GM18868 (cell line): ENCODE measurements at regions not wholly inside any gene's neighbourhood (a gene's known extent, or its start where the extent isn't known, plus 50 kb on each side); places are given as distances from the start of the nearest gene placed in this dataset.
"Not testable (repeated sequence)": the region's sequence is repeated elsewhere in the genome, so short reads cannot be mapped to it uniquely, and the experiment has no call there.

ENCODE experiments used
- ATAC-seq: cut with Tn5 transposase; IDR thresholded peaks from one replicate; pipeline ENCODE4 v1.9.1; 2021; ENCODE audit warnings: mild to moderate bottlenecking, moderate library complexity; ENCODE audit not compliant: unreplicated experiment

DNA sequence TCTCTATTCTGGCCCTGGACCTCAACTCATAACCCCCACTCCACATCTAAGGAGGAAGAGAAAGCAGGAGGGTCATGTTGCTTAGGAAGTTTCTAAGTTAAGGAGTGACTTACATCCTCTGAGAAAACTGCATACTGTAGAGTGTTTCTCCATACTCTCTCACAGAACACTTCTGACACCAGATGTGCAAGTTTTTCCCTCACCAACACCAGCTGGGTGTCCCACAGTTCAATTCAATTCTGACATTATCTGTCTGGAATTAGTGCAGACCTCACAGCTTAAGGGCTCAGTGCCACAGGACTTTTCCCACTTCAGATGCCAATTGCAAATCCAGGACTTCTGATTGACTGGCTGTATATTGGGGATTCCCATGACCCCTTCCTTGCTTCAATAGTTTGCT, 89.0 kb upstream of the SFRP2 start:
- ATAC-seq, result no peak

DNA sequence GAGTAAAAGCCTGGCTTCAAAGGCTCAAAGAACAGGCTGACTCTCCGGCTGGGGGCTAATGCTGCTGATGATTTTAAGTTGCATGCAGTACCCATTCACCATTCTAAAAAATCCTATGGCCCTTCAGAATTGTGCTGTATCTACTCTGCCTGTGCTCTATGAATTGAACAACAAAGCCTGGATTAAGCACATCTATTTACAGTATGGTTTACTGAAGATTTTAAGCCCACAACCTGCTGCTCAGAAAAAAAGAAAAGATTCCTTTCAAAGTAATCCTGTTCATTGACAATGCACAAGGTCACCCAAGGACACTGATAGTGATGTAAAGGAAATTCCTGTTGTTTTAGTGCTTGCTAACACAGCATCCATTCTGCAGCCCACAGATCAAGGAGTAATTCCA, 84.9 kb upstream of the SFRP2 start:
- ATAC-seq, result no peak

DNA sequence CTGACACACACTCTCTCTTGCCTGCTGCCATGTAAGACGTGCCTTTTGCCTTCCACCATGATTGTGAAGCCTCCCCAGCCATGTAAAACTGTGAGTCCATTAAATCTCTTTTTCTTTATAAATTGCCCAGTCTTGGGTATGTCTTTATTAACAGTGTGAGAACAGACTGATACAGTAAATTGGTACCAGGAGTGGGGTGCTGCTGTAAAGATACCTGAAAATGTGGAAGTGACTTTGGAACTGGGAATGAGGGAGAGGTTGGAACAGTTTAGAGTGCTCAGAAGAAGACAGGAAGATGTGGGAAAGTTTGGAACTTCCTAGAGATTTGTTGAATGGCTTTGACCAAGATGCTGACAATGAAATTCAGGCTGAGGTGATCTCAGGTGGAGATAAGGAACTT, 77.9 kb upstream of the SFRP2 start:
- ATAC-seq, result not testable (repeated sequence)

DNA sequence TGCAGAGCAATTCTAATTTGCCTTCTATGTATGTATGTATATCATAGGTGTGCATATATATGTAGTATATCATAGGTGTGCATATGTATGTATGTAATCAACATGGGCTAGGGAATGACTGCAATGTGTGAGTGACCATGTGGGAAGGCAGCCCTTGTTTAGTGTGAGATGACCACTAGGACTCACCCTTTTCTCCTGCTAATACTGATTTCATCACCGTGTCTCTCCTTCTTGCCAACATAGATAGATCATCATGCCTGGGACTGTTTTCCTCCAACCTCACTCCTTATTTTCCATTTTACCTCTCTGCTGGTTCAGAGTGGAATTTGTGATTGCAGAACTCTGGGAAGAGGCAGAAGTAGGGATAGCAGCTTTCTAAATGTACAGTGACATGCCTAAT, 63.6 kb upstream of the SFRP2 start:
- ATAC-seq, result no peak

DNA sequence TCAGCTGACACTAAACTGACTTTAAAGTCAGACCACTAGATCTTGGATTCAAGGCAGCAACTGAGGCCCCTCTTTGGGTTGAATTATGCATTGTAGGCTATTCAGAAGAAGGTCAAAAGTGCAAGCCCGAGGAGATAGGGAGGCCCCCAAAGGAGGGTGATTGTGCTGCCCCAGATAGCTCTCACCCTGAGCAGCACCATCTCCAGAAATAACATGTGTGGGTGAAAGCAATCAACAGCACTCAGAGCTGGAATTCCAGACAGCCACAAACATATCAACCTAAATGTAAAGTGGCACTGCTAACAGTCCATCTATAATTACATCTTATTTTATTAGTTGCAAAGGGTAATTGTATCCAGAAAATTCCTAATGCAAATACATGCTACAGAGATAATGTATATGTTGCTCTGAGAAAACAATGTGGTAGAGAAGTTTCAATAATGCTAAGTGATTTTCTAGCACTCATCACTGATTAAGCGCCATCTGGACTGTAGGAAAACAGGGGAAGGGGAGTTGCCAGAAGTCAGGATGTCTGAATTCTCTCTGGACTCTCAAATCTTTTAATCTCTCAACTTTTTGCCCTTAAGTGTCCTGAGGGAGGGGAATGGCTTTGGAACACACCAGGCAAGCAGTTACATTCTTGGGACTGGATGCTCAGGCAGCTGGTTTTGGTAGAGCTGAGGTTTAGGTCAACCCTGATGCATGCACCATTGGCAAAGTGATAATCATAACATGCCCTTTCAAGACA, 61.8 kb upstream of the SFRP2 start:
- ATAC-seq, result no peak

DNA sequence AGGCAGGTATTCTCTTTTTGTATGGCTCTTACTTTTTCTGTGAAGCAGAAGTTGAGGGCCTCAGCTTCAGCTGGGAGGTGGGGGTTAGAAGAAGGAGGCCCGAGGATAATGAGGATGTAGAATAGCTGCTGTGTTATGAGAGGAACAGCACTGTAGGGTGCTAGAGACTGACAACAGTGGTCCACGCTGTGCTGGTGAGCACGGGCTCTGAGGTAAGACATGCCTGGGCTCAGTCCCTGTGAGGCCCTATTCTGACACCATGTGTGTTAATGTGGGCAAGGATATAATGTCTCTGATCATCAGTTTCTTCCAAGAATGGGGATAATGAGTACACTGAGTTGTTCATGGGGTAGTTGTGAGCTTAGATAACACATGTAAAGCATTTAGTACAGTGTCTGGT, 55.3 kb upstream of the SFRP2 start:
- ATAC-seq, result no peak
